ENCODE measurements at regions not wholly inside any gene's neighbourhood (a gene's known extent, or its start where the extent isn't known, plus 50 kb on each side); places are given as distances from the start of the nearest gene placed in this dataset.
"Not testable (repeated sequence)": the region's sequence is repeated elsewhere in the genome, so short reads cannot be mapped to it uniquely, and the experiment has no call there.

GRCh38 chr21:20452935-20453334 lies 545.3 kb upstream of the NCAM2 start:
- no peak for DNase-seq

DNA sequence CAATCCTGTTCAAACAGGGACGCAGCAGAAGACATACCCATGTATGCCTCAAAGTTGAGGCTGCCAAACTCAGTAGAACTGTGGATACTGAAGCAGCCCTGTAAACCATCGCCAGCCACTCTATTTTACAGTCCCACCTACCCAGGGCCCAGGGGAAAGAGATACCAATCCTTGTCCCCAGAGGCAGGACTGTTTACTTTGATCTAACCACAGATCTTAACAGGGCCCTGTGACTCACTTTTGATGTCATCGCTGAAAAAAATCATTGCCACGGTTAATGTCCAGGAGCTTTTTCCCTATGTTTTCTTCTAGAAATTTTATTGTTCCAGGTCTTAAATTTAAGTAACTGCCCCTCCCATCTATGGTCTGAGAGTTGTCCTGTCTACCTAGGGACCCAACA lies 538.4 kb upstream of the NCAM2 start:
- no peak for DNase-seq

DNA sequence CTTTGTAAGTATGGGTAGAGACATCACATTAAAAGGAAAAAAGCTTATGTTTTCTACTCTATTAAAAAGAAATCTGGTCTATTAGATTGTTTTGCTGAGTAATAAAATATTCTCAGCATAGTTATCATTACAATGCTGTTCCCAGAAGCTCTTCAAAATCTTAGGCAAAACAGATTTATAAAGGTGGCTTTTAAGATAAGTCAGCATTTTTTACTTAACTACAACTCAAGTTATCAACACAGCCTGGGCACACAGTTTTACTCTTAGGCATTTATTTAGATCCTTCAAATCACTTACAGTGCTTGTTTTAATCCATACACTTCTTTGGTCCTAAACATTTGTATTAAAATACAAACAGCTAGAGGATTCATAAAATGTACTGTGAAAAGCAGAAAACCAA lies 534.8 kb upstream of the NCAM2 start:
- no peak for DNase-seq

GRCh38 chr21:20469361-20469760 lies 528.8 kb upstream of the NCAM2 start:
- DNase-seq, result no peak

DNA sequence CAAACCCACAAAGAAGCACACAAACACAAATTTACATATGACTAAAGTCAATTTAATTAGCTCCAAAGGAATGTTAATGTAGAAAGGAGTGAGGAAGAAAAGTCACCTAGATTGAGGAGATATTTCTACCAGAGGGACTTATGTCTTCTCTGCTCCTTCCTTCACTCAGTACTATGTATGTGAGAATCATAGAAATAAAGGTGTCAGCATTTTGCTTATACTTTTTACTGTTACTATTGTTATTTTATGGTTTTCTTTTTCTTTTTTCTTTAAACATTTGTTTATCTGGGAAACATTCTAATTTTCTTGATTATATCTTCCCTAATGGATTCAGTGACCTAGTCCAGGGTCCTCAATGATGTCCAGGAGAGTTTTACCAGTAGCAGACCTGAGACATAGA lies 511.9 kb upstream of the NCAM2 start:
- no peak for DNase-seq

DNA sequence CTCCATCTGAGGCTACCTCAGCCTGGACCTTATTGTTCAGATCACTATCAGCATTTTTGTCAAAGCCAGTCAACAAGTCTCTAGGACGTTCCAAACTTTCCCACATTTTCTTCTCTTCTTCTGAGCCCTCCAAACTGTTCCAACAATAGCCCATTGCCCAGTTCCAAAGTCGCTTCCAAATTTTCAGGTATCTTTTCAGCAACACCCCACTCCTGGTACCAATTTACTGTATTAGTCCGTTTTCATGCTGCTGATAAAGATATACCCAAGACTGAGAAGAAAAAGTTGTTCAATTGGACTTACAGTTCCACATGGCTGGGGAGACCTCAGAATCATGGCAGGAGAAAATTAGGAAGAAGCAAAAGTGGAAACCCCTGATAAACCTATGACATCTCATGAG lies 495.3 kb upstream of the NCAM2 start:
- DNase-seq, result not testable (repeated sequence)

DNA sequence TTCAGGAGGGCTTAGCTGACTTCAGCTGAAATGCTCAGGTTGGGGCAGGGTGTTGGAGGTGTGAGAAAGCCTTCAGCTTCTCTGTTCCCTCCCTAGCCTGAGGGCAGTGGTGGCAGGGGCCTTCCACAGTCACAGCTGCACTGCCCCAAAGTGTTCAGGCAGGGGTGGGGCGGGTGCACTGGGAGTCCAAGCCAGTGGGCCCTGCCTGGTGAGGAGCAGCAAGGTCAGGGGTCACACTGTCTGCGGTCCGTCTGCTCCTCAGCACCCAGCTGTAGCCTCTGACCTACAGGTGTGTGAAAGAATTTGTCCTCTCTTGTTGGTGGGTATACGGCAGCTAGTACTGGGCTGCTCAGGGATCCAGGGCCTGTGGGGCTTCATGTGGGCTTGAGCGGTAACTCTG lies 490.4 kb upstream of the NCAM2 start:
- DNase-seq, result no peak

DNA sequence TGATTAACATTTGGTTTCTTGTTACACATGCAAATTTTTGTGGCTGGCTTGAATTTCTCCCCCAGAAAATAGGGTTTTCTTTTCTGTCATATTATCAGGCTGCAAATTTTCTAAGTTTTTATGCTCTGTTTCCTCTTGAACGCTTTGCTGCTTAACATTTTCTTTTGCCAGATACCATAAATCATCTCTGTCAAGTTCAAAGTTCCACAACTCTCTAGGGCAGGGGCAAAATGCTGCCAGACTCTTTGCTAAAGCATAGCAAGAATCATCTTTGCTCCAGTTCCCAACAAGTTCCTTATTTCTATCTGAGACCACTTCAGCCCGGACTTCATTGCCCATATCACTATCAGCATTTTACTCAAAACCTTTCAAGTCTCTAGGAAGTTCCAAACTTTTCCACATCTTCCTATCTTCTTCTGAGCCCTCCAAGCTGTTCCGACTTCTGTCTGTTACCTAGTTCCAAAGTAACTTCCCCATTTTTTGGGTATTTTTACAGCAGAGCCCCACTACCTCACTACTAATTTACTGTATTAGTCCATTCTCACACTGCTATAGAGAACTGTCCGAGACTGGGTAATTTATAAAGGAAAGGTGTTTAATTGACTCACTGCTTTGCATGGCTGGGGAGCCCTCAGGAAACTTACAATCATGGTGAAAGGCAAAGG lies 486.9 kb upstream of the NCAM2 start:
- no peak for DNase-seq

- no peak for DNase-seq
Observed at GRCh38 chr21:20515446-20515845, 482.8 kb upstream of the NCAM2 start.

- DNase-seq, result no peak
Observed at GRCh38 chr21:20519076-20519475, 479.1 kb upstream of the NCAM2 start.

- no peak for DNase-seq
Observed at GRCh38 chr21:20522611-20523010, 475.6 kb upstream of the NCAM2 start.

- no peak for DNase-seq
Observed at GRCh38 chr21:20523191-20523590, 475.0 kb upstream of the NCAM2 start.

GRCh38 chr21:20527731-20528460 lies 470.3 kb upstream of the NCAM2 start:
- no peak for DNase-seq

DNA sequence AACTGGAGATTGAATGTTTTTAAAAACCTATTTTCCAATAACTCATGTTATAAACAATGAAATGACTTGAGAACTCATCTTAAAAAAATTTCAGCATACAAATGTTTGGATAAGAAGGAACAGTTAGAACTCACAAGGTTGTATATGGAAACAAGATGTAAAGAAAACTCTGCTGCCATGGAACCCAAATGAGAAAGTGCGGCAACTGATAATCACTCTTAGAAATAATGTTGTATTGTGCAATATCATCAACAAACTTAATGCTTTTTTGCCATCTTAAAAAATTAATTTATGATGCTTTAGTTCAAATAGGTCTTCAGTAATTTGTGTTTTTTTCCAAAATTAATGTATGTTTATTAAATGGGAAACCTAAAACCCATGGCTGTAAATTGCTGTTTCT lies 461.1 kb upstream of the NCAM2 start:
- no peak for DNase-seq

- no peak for DNase-seq
Observed at GRCh38 chr21:20538039-20538658, 460.1 kb upstream of the NCAM2 start.

- DNase-seq, result no peak
Observed at GRCh38 chr21:20545454-20545853, 452.8 kb upstream of the NCAM2 start.

DNA sequence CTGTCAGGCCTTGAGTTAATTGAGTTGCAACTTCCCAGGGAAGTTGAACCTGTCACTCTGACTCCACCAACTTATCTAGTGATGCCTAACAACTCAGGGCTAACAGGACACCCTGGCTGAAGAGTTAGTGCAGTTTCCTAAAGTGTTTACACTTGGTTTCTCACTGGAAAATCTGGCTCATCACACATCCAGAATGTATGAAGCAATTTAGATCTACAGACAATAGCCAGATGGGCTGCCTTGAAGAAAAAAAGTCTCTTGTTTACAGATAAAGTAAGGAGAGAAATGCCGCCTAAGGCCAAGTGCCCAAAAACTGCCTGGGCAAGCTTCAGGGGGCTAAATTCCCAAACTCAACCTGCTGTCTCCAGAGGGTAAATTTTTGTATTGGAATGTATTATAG lies 446.3 kb upstream of the NCAM2 start:
- DNase-seq, result no peak

GRCh38 chr21:20554785-20555184 lies 443.4 kb upstream of the NCAM2 start:
- no peak for DNase-seq

DNA sequence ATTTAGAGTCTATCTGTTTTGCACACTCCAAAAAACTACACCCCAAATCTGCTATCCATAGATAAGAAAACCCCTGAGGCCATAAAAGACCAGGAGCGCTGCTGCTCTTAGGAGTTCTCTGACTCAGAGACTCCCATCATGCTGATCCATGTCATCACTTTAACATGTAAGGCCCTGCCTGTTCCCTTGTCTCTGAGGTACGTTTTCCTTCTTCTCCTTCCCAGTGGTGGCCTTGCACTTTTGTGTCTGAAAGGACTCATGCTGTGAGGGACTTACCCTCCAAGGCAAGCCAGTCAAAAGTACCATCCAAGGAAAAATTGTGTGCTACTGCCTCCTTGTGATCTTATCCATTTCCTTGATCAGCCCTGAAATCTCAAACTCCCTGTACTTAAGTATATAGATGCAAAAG lies 427.4 kb upstream of the NCAM2 start:
- DNase-seq, result no peak

GRCh38 chr21:20572582-20572981 lies 425.6 kb upstream of the NCAM2 start:
- DNase-seq, result no peak

DNA sequence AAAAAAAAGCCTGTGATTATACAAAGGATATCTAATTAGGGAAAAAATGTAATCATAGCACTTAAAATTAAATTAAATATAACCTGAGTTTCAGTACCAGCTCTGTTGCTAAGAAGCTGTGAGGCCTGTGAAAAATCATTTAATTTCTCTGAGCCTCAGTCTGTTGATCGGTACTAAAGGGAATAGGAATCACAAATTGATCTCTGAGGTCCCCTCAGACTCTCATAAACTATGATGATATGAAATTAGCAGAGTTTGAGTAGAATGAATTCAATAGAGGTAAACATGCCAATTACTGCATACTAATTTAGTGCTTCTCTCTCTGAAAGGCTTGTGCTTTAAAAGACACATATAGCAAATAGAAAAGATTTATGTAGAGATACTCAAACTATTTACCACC lies 416.8 kb upstream of the NCAM2 start:
- no peak for DNase-seq

DNA sequence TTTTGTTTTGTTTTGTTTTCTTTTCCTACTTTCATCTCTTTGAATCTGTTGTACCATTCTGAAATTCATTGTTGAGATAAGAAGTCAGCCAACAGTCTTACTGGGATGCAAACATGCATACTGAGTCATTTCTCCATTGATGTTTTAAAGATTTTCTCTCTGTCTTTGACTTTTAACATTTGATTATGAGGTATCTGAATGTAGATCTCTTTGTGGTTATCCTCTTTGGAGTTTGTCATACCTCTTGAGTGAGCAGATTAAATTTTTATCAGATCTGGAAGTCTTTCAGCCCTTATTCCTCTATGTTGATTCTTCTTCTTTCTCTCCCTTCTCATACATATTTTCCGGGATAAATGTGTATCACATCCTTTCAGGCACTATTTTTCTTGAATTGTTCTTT lies 406.9 kb upstream of the NCAM2 start:
- DNase-seq, result no peak

DNA sequence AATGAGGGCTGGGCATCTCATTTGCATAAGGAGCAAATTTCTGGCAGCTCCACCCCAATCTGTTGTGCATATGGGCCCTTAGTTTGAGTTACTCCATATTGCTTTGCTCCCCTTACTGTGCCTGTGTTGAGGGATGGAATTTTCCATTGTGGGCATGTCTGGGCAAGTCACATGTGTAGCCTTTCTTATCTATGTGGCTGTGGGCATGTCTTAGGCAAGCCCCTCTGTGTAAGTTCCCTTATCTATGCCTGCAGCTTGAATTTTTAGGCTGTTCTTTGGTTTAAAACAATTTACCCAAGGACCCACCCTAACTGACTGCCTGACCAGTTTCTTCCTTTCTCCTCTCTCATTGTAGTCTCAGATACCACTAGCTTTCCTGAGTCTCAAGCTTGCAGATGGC lies 405.7 kb upstream of the NCAM2 start:
- DNase-seq, result no peak

DNA sequence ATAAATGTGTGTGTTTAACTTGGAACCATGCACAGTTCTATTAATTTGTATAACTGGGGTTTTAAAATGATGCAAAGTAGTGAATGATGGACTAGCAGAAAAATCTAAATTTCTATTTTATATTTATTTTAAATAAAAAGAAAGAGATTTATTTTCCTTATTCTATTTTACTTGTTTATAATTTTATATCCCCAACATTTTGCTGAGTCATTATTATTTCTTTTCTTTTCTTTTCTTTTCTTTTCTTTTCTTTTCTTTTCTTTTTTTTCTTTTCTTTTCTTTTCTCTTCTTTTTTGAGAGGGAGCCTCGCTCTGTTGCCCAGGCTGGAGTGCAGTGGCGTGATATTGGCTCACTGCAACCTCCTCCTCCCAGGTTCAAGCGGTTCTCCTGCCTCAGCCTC lies 395.0 kb upstream of the NCAM2 start:
- DNase-seq, result no peak

DNA sequence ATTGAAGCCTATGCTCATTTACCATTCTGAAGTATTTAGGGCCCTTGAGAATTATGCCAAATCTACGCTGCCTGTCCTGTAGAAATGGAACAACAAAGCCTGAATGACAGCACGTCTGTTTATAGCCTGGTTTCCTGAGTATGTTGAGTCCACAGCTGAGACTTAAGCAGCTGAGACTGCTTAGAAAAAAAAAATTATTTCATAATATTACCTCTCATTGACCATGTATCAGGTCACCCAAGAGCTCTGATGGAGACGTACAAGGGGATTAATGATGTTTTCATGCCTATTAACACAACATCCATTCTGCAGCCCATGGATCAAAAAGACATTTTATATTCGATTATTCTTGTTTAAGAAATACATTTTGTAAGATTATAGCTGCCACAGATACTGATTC lies 387.2 kb upstream of the NCAM2 start:
- no peak for DNase-seq

All from CD4-positive, alpha-beta T cell treated with Interleukin-21 for 1 hour (primary cell).